Neural cell (in vitro differentiated cells): ENCODE measurements at regions not wholly inside any gene's neighbourhood (a gene's known extent, or its start where the extent isn't known, plus 50 kb on each side); places are given as distances from the start of the nearest gene placed in this dataset.

Source experiments
- H2AFZ ChIP-seq: fragments of 200-600, 300-800 bp; sonication (generic), shearing (Covaris generic); 2 replicates; pipeline ENCODE4 v1.6.0; 2014; ENCODE audit warnings: low read depth, mild to moderate bottlenecking, antibody characterized with exemption, low read length, moderate library complexity
- H3F3A ChIP-seq: fragments of 200-600 bp; shearing (Covaris generic); 2 replicates; pipeline ENCODE4 v1.6.1; 2016; ENCODE audit warnings: mild to moderate bottlenecking, moderate library complexity, mixed read lengths, antibody characterized with exemption, low read length; ENCODE audit not compliant: insufficient read depth, poor library complexity, severe bottlenecking
- H3K27ac ChIP-seq: fragments of 200-600, 300-800 bp; sonication (generic), shearing (Covaris generic); 2 replicates; pipeline ENCODE4 v1.5.1; 2014; ENCODE audit warnings: mild to moderate bottlenecking, low read length, moderate library complexity
- H3K27me3 ChIP-seq: fragments of 300-800, 200-600 bp; sonication (generic), shearing (Covaris generic); 2 replicates; pipeline ENCODE4 v1.6.0; 2014; ENCODE audit warnings: mild to moderate bottlenecking, low read depth, low read length, moderate library complexity; ENCODE audit not compliant: insufficient read depth
- H3K36me3 ChIP-seq: fragments of 300-800, 200-600 bp; sonication (generic), shearing (Covaris generic); 2 replicates; pipeline ENCODE4 v1.5.1; 2014; ENCODE audit warnings: mild to moderate bottlenecking, antibody characterized with exemption, low read length, moderate library complexity; ENCODE audit not compliant: insufficient read depth
- H3K4me2 ChIP-seq: fragments of 300-800, 200-600 bp; sonication (generic), shearing (Covaris generic); 2 replicates; pipeline ENCODE4 v1.6.0; 2014; ENCODE audit warnings: mild to moderate bottlenecking, low read length
- H3K4me3 ChIP-seq: fragments of 300-800, 200-600 bp; sonication (generic), shearing (Covaris generic); 2 replicates; pipeline ENCODE4 v1.5.1; 2014; ENCODE audit warnings: mild to moderate bottlenecking, low read length, moderate library complexity
- H3K79me2 ChIP-seq: fragments of 200-600 bp; shearing (Covaris generic); replicated peaks from 2 replicates; pipeline ENCODE4 v1.6.0; 2014; ENCODE audit warnings: mild to moderate bottlenecking, low read length, moderate library complexity; ENCODE audit not compliant: insufficient read depth
- H3K9ac ChIP-seq: fragments of 300-800, 200-600 bp; sonication (generic), shearing (Covaris generic); 2 replicates; pipeline ENCODE4 v1.6.1; 2016; ENCODE audit warnings: mild to moderate bottlenecking, low read length, mixed read lengths
- H3K9me2 ChIP-seq: fragments of 200-600 bp; shearing (Covaris generic); 2 replicates; pipeline ENCODE4 v1.6.1; 2016; ENCODE audit warnings: mild to moderate bottlenecking, low read length, mixed read lengths; ENCODE audit not compliant: insufficient read depth
- H3K9me3 ChIP-seq: fragments of 200-600, 300-800 bp; sonication (generic), shearing (Covaris generic); 2 replicates; pipeline ENCODE4 v1.6.1; 2016; ENCODE audit warnings: mild to moderate bottlenecking, mixed run types, low read length, moderate library complexity, mixed read lengths
- H4K20me1 ChIP-seq: fragments of 200-600 bp; shearing (Covaris generic); 2 replicates; pipeline ENCODE4 v1.6.1; 2016; ENCODE audit warnings: mild to moderate bottlenecking, mixed run types; ENCODE audit not compliant: insufficient read depth
- CTCF ChIP-seq: fragments of 450-650 bp; IDR thresholded peaks from 2 replicates; pipeline ENCODE4 v1.5.1; 2014; ENCODE audit warnings: antibody characterized with exemption, mild to moderate bottlenecking, moderate library complexity; ENCODE audit not compliant: poor library complexity, severe bottlenecking
- EP300 ChIP-seq: fragments of 450-650 bp; conservative IDR thresholded peaks from 2 replicates; pipeline ENCODE4 v1.6.1; 2014; ENCODE audit warnings: antibody characterized with exemption, mild to moderate bottlenecking, moderate library complexity; ENCODE audit not compliant: poor library complexity, severe bottlenecking
- EZH2 ChIP-seq: fragments of 200-600, 300-800 bp; shearing (Covaris generic), sonication (generic); IDR thresholded peaks from 2 replicates; pipeline ENCODE4 v1.6.1; 2014; ENCODE audit warnings: antibody characterized with exemption, low read length, borderline replicate concordance, mild to moderate bottlenecking; ENCODE audit not compliant: insufficient read depth, poor library complexity, severe bottlenecking
- MXI1 ChIP-seq: fragments of 450-650 bp; conservative IDR thresholded peaks from 2 replicates; pipeline ENCODE4 v1.6.1; 2014; ENCODE audit warnings: antibody characterized with exemption, mild to moderate bottlenecking; ENCODE audit not compliant: poor library complexity, severe bottlenecking
- POLR2AphosphoS5 ChIP-seq: IDR thresholded peaks from 2 replicates; pipeline ENCODE4 v1.6.1; 2012
- RAD21 ChIP-seq: fragments of 450-650 bp; conservative IDR thresholded peaks from 2 replicates; pipeline ENCODE4 v1.6.1; 2014; ENCODE audit warnings: antibody characterized with exemption, mild to moderate bottlenecking, moderate library complexity
- REST ChIP-seq: IDR thresholded peaks from 2 replicates; pipeline ENCODE4 v1.6.1; 2012; ENCODE audit warnings: borderline replicate concordance
- SMC3 ChIP-seq: fragments of 450-650 bp; conservative IDR thresholded peaks from 2 replicates; pipeline ENCODE4 v1.6.1; 2014; ENCODE audit warnings: antibody characterized with exemption, mild to moderate bottlenecking, moderate library complexity; ENCODE audit not compliant: poor library complexity
- TAF1 ChIP-seq: IDR thresholded peaks from 2 replicates; pipeline ENCODE4 v1.6.1; 2012; ENCODE audit warnings: low read depth

GRCh38 chr16:6888531-6888930, 444.1 kb upstream of the RBFOX1 start:
- Histone ChIP-seq H3K27me3 (no peaks in the 10 kb centered on the region), H4K20me1 (no peaks in the 10 kb centered on the region), H3K27ac (no peak overlapping the region), H3F3A (no peaks in the 10 kb centered on the region), H2AFZ (no peak overlapping the region), H3K9me2 (no peaks in the 10 kb centered on the region), H3K36me3 (no peaks in the 10 kb centered on the region), H3K79me2 (no peaks in the 10 kb centered on the region), H3K9me3 (no peaks in the 10 kb centered on the region), H3K9ac (no peak overlapping the region), H3K4me2 (no peak overlapping the region), H3K4me3 (no peak overlapping the region)
- TF ChIP-seq RAD21 (no peak), TAF1 (no peak), EP300 (no peak), EZH2 (no peak), POLR2AphosphoS5 (no peak), MXI1 (no peak), SMC3 (no peak), REST (no peak), CTCF (no peak)

GRCh38 chr16:6884002-6884401, 448.6 kb upstream of the RBFOX1 start:
- H3K36me3 ChIP-seq, result no peaks in the 10 kb centered on the region
- H2AFZ ChIP-seq, result no peak overlapping the region
- TF ChIP-seq POLR2AphosphoS5 (no peak), CTCF (no peak), EP300 (no peak), MXI1 (no peak), SMC3 (no peak), TAF1 (no peak), REST (no peak), EZH2 (no peak)
- no peaks in the 10 kb centered on the region for H3K79me2 ChIP-seq
- H3K4me2 ChIP-seq, result no peak overlapping the region
- H3F3A ChIP-seq, result no peaks in the 10 kb centered on the region
- H3K27ac ChIP-seq, result no peak overlapping the region
- no peak overlapping the region for H3K4me3 ChIP-seq
- H4K20me1 ChIP-seq, result no peaks in the 10 kb centered on the region
- H3K9me2 ChIP-seq, result no peaks in the 10 kb centered on the region
- no peaks in the 10 kb centered on the region for H3K27me3 ChIP-seq
- no peak overlapping the region for H3K9ac ChIP-seq
- H3K9me3 ChIP-seq, result no peaks in the 10 kb centered on the region
